Hepatocyte (in vitro differentiated cells): ENCODE measurements at regions not wholly inside any gene's neighbourhood (a gene's known extent, or its start where the extent isn't known, plus 50 kb on each side); places are given as distances from the start of the nearest gene placed in this dataset.

ENCODE experiments used
- DNase-seq: peaks from one replicate; pipeline ENCODE4 v3.0.0-alpha.2; 2016; ENCODE audit warnings: low spot score
- H2AFZ ChIP-seq: fragments of 200-600 bp; sonication (generic); 2 replicates; pipeline ENCODE4 v1.6.0; 2016; ENCODE audit warnings: antibody characterized with exemption, mild to moderate bottlenecking
- H3K27ac ChIP-seq: fragments of 200-600 bp; sonication (generic); 2 replicates; pipeline ENCODE4 v1.5.1; 2016; ENCODE audit warnings: mild to moderate bottlenecking
- H3K27me3 ChIP-seq: fragments of 200-600 bp; sonication (generic); 2 replicates; pipeline ENCODE4 v1.6.1; 2016
- H3K36me3 ChIP-seq: fragments of 200-600 bp; sonication (generic); replicated peaks from 2 replicates; pipeline ENCODE4 v1.5.1; 2016; ENCODE audit warnings: low read depth; ENCODE audit not compliant: insufficient read depth
- H3K4me1 ChIP-seq: fragments of 200-600 bp; sonication (generic); 2 replicates; pipeline ENCODE4 v1.5.1; 2016; ENCODE audit warnings: mild to moderate bottlenecking, moderate library complexity; ENCODE audit not compliant: insufficient read depth
- H3K4me2 ChIP-seq: fragments of 200-600 bp; sonication (generic); 2 replicates; pipeline ENCODE4 v1.6.0; 2016
- H3K4me3 ChIP-seq: fragments of 200-600 bp; sonication (generic); 2 replicates; pipeline ENCODE4 v1.5.1; 2016; ENCODE audit warnings: mild to moderate bottlenecking
- H3K79me2 ChIP-seq: fragments of 200-600 bp; sonication (generic); 2 replicates; pipeline ENCODE4 v1.6.0; 2017; ENCODE audit warnings: mild to moderate bottlenecking
- H3K9me2 ChIP-seq: fragments of 200-600 bp; sonication (generic); replicated peaks from 2 replicates; pipeline ENCODE4 v1.6.0; 2017; ENCODE audit warnings: mild to moderate bottlenecking; ENCODE audit not compliant: insufficient read depth
- H3K9me3 ChIP-seq: fragments of 200-600 bp; sonication (generic); 2 replicates; pipeline ENCODE4 v1.5.1; 2016; ENCODE audit warnings: low read depth, mild to moderate bottlenecking
- H4K20me1 ChIP-seq: fragments of 200-600 bp; sonication (generic); 2 replicates; pipeline ENCODE4 v1.6.0; 2016; ENCODE audit warnings: mild to moderate bottlenecking; ENCODE audit not compliant: insufficient read depth, poor library complexity, severe bottlenecking
- CTCF ChIP-seq: fragments of 200-600 bp; sonication (generic); IDR thresholded peaks from 2 replicates; pipeline ENCODE4 v1.5.1; 2016; ENCODE audit warnings: antibody characterized with exemption, mild to moderate bottlenecking; ENCODE audit not compliant: poor library complexity
- EZH2 ChIP-seq: fragments of 200-600 bp; sonication (generic); IDR thresholded peaks from 2 replicates; pipeline ENCODE4 v1.6.1; 2016; ENCODE audit warnings: antibody characterized with exemption, mild to moderate bottlenecking, borderline replicate concordance
- EZH2phosphoT487 ChIP-seq: fragments of 200-600 bp; sonication (generic); IDR thresholded peaks from one replicate; pipeline ENCODE4 v1.6.1; 2018; ENCODE audit warnings: antibody characterized with exemption, mild to moderate bottlenecking, low read depth, moderate library complexity; ENCODE audit not compliant: unreplicated experiment, severe bottlenecking
- WGBS: methylation state at CpG from one replicate; pipeline ENCODE4 v1.1.6; 2016; ENCODE audit warnings: low lambda C conversion rate; ENCODE audit errors: missing lambda C conversion rate; 5-methylcytosine and 5-hydroxymethylcytosine counted together

- no peak for TF ChIP-seq EZH2
- TF ChIP-seq EZH2phosphoT487, result no peak
- Histone ChIP-seq H4K20me1 (no peaks in the 10 kb centered on the region), H3K27me3 (no peaks in the 10 kb centered on the region), H3K9me3 (no peaks in the 10 kb centered on the region), H3K4me3 (no peak overlapping the region), H2AFZ (no peak overlapping the region), H3K79me2 (no peaks in the 10 kb centered on the region), H3K4me1 (peaks cover 13% of the 10 kb centered on the region), H3K9me2 (no peaks in the 10 kb centered on the region), H3K27ac (no peak overlapping the region), H3K4me2 (no peak overlapping the region), H3K36me3 (no peaks in the 10 kb centered on the region)
- no peak for DNase-seq
- 63% methylated on average over 6 of the region's 6 CpGs for WGBS
Observed at GRCh38 chr20:11214256-11214840, 540.5 kb upstream of the JAG1 start.

GRCh38 chr20:11216451-11217314 lies 542.9 kb upstream of the JAG1 start:
- 33% methylated on average over 7 of the region's 7 CpGs for WGBS
- Histone ChIP-seq H2AFZ (no peak overlapping the region), H3K4me2 (peak overlapping the region; percentile 31), H3K4me1 (peaks cover 13% of the 10 kb centered on the region), H3K36me3 (no peaks in the 10 kb centered on the region), H3K79me2 (no peaks in the 10 kb centered on the region), H4K20me1 (no peaks in the 10 kb centered on the region), H3K9me3 (no peaks in the 10 kb centered on the region), H3K27me3 (no peaks in the 10 kb centered on the region), H3K4me3 (no peak overlapping the region), H3K9me2 (no peaks in the 10 kb centered on the region), H3K27ac (peak overlapping the region; percentile 51)
- TF ChIP-seq CTCF, result no peak
- no peak for TF ChIP-seq EZH2phosphoT487
- no peak for TF ChIP-seq EZH2
- DNase-seq, result peak; percentile 13

GRCh38 chr20:11217326-11218172 lies 543.8 kb upstream of the JAG1 start:
- peaks cover 13% of the 10 kb centered on the region for H3K4me1 ChIP-seq
- 42% methylated on average over 6 of the region's 6 CpGs for WGBS
- H3K27ac ChIP-seq, result peak overlapping the region; percentile 51
- H3K27me3 ChIP-seq, result no peaks in the 10 kb centered on the region
- no peak for TF ChIP-seq EZH2phosphoT487
- TF ChIP-seq CTCF, result no peak
- TF ChIP-seq EZH2, result no peak
- H3K9me2 ChIP-seq, result no peaks in the 10 kb centered on the region
- no peaks in the 10 kb centered on the region for H4K20me1 ChIP-seq
- H3K4me2 ChIP-seq, result peak overlapping the region; percentile 31
- H3K4me3 ChIP-seq, result no peak overlapping the region
- no peak for DNase-seq
- H3K79me2 ChIP-seq, result no peaks in the 10 kb centered on the region
- no peak overlapping the region for H2AFZ ChIP-seq
- H3K36me3 ChIP-seq, result no peaks in the 10 kb centered on the region
- H3K9me3 ChIP-seq, result no peaks in the 10 kb centered on the region
